GM12892 (cell line): ENCODE measurements at regions not wholly inside any gene's neighbourhood (a gene's known extent, or its start where the extent isn't known, plus 50 kb on each side); places are given as distances from the start of the nearest gene placed in this dataset.

ENCODE experiments used
- POLR2A ChIP-seq: IDR thresholded peaks from 2 replicates; pipeline ENCODE4 v1.6.1; 2011; ENCODE audit warnings: low read depth, low read length, control low read depth
- POLR2AphosphoS5 ChIP-seq: IDR thresholded peaks from 2 replicates; pipeline ENCODE4 v1.6.1; 2011; ENCODE audit warnings: low read depth, low read length, control low read depth
- TAF1 ChIP-seq: IDR thresholded peaks from 2 replicates; pipeline ENCODE4 v1.6.1; 2011; ENCODE audit warnings: low read depth, mild to moderate bottlenecking, control low read depth, low read length, borderline replicate concordance

DNA sequence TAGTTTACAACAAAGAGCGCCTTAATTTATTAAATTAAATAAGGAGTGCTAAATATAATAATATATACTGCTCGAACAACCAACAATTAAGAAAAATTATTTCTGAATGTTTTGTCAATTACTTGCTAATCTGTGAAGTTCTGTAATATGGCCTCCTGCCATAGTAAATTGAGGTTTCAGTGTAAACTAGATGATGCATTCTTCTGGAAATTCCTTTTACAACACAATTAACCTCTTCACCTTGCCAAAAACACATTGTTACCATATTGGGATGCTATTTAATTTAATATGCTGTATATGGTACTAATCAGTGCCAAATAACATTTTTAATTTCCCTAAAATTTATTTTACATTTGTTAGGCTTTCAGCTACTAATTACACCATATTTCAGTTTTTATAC is 808.4 kb upstream of the CITED2 start:
- TF ChIP-seq POLR2AphosphoS5 (no peak), POLR2A (no peak), TAF1 (no peak)
